ENCODE measurements at regions not wholly inside any gene's neighbourhood (a gene's known extent, or its start where the extent isn't known, plus 50 kb on each side); places are given as distances from the start of the nearest gene placed in this dataset.

DNA sequence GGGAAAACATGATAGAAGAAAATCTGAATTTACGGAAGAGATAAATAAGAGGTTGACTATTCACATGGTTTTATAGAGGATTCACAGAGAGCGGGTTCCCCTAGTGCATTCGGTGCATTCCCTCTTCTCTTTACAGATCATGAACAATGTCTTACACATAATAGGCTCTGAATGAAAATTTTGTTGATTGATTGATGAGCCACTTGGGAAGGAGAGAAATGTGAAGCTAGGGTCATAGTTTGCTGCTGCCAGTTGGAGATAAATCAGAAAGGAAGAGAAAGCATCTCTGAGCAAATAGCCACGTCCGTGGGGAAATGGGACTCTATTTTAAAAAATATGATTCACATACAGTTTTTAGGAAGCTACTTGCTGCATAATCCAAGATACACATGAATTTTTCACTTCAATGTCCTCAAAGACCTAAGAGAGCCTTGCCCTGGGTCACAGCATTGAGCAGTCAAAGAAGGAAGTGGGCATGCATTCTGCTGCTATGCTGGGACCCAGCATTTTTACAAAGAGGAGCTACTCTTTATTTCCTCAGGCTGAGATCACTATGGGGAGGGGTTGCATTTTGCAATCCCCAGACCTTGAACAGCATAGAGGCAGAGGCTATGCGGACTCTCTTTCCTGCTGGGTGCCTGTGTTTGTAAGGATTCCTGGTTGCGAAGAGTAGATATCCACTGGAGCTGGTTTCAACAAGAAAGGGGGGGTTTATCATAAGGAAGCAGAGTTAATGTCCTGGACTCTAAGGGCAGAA is 395.3 kb downstream of the TSN start:
- WGBS (ENCODE audit: insufficient coverage, low coverage, missing lambda C conversion rate) = 2% methylated on average over 7 of the region's 7 CpGs
- Histone ChIP-seq H3K36me3 (ENCODE audit: control insufficient read depth, insufficient read depth, low read length) (no peaks in the 10 kb centered on the region), H3K9me3 (replicated peaks; ENCODE audit: control insufficient read depth, insufficient read depth, low read depth, low read length) (no peaks in the 10 kb centered on the region), H3K9ac (ENCODE audit: insufficient read depth in 1 of 2, low read depth in 2 of 2, low read length in 2 of 2) (no peak overlapping the region), H3K4me3 (no peak overlapping the region), H3K9me1 (ENCODE audit: control insufficient read depth, insufficient read depth, low read length) (no peaks in the 10 kb centered on the region), H2AFZ (ENCODE audit: low read depth, low read length) (no peak overlapping the region), H3K27me3 (ENCODE audit: control insufficient read depth in 2 of 2, insufficient read depth in 2 of 2, low read length in 2 of 2) (peaks cover 0 to 4% of the 10 kb centered on the region in 2 experiments; a peak in 1 of 5 replicates), H3K4me2 (ENCODE audit: insufficient read depth, low read length) (no peak overlapping the region), H4K20me1 (replicated peaks; ENCODE audit: control insufficient read depth, insufficient read depth, low read length) (0 out of 2 replicates have a peak, but pooled peaks cover 3% of the 10 kb centered on the region), H3K79me2 (ENCODE audit: control insufficient read depth, insufficient read depth, low read length) (no peaks in the 10 kb centered on the region), H3K4me1 (replicated peaks in 1 of 2; ENCODE audit: control insufficient read depth in 2 of 2, insufficient read depth in 2 of 2, low read length in 2 of 2) (no peaks in the 10 kb centered on the region), H3K27ac (ENCODE audit: extremely low read depth, low read depth, low read length) (no peak overlapping the region)
- in situ Hi-C loops (cut with MboI) = no loop called here
- ChIA-PET POLR2A (interaction anchor here (0.6 to 1.6 kb wide), 3 partner anchors 12 to 342 kb away, joined by 3 to 4 read pairs (median 4); no protein-coding TSS in a partner anchor), CTCF (ENCODE audit: low intra/inter-chr PET ratio) (no interaction called here)
- intact Hi-C loops (cut with micrococcal nuclease) = no loop called here
- ATAC-seq = no peak
- FAIRE-seq = no peak
- TF ChIP-seq RB1 (IDR thresholded peaks at IDR 0.05; ENCODE audit: low read depth) = no peak
- BruUV-seq (replicated peaks) = no TSS peak
- DNase-seq (ENCODE audit: extremely low read depth in 1 of 4, low spot score in 3 of 4) = no peak

DNA sequence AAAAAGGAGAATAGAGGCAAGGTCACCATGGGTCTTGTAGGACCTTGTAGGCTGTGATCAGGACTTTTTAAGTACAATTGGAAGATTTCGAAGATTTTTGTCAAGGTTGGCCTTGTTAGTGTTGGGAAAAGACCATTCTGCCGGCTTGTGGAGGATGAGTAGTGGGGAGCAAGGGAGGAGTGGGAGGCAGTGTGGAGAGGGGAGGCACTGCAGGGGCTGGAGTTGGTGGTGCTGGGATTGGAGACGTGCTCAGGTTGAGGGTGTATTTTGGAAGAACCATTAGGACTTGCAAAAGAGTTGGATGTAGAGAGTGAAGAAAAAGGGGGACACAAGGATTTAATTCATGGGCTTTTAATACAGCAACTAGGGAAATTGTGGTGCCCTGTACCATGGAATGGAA is 397.1 kb downstream of the TSN start:
- H3K36me3 ChIP-seq (ENCODE audit: control insufficient read depth, insufficient read depth, low read length) = no peaks in the 10 kb centered on the region
- FAIRE-seq = no peak
- intact Hi-C loops (cut with micrococcal nuclease) (no loop called here), in situ Hi-C loops (cut with MboI) (no loop called here)
- no peak overlapping the region for H2AFZ ChIP-seq (ENCODE audit: low read depth, low read length)
- no peak overlapping the region for H3K4me3 ChIP-seq
- H3K27ac ChIP-seq (ENCODE audit: extremely low read depth, low read depth, low read length) = no peak overlapping the region
- no peaks in the 10 kb centered on the region for H3K9me1 ChIP-seq (ENCODE audit: control insufficient read depth, insufficient read depth, low read length)
- peaks cover 0 to 6% of the 10 kb centered on the region in 2 experiments; a peak in 1 of 5 replicates for H3K27me3 ChIP-seq (ENCODE audit: control insufficient read depth in 2 of 2, insufficient read depth in 2 of 2, low read length in 2 of 2)
- BruUV-seq (replicated peaks) = no TSS peak
- H3K79me2 ChIP-seq (ENCODE audit: control insufficient read depth, insufficient read depth, low read length) = no peaks in the 10 kb centered on the region
- POLR2A ChIA-PET = no interaction called here
- H3K9me3 ChIP-seq (replicated peaks; ENCODE audit: control insufficient read depth, insufficient read depth, low read depth, low read length) = no peaks in the 10 kb centered on the region
- H3K4me1 ChIP-seq (replicated peaks in 1 of 2; ENCODE audit: control insufficient read depth in 2 of 2, insufficient read depth in 2 of 2, low read length in 2 of 2) = no peaks in the 10 kb centered on the region
- WGBS (ENCODE audit: insufficient coverage, low coverage, missing lambda C conversion rate) = 0% methylated on average over 3 of the region's 3 CpGs
- ATAC-seq = no peak
- H4K20me1 ChIP-seq (replicated peaks; ENCODE audit: control insufficient read depth, insufficient read depth, low read length) = 0 out of 2 replicates have a peak, but pooled peaks cover 3% of the 10 kb centered on the region
- no peak overlapping the region for H3K4me2 ChIP-seq (ENCODE audit: insufficient read depth, low read length)
- CTCF ChIA-PET (ENCODE audit: low intra/inter-chr PET ratio) = no interaction called here
- no peak for DNase-seq (ENCODE audit: extremely low read depth in 1 of 4, low spot score in 3 of 4)
- H3K9ac ChIP-seq (ENCODE audit: insufficient read depth in 1 of 2, low read depth in 2 of 2, low read length in 2 of 2) = no peak overlapping the region
- TF ChIP-seq SP1 (CRISPR knock-in tag; IDR thresholded peaks at IDR 0.05) = no peak
- TF ChIP-seq BCL6 (CRISPR knock-in tag; IDR thresholded peaks at IDR 0.05) = no peak
- TF ChIP-seq ZNF583 (CRISPR knock-in tag; IDR thresholded peaks at IDR 0.05) = no peak
